NCI-H1048 (cell line): ENCODE measurements at regions not wholly inside any gene's neighbourhood (a gene's known extent, or its start where the extent isn't known, plus 50 kb on each side); places are given as distances from the start of the nearest gene placed in this dataset.

ENCODE experiments used
- DNase-seq: peaks from one replicate; lab custom pipeline; 2025; lab: John Stamatoyannopoulos, UW

DNA sequence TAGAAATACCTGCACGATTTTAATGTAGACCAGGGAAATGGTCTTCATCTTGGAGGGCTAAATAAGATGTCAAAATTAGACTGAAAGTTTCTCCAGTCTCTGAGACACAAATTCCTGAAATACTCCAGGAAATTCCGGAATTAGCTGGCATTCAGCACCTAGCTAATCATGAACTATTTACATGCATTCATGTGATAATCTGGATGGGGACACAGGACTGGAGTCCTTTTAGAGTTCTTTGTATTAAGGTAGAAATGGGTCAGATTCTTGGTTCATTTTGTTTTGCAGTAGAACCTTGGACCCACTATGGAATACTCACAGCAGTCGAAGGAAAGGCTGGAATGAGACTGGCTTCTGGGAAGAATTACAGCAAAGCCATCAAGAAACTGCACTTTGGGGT is 65.3 kb upstream of the MDFIC start:
- DNase-seq: no peak

DNA sequence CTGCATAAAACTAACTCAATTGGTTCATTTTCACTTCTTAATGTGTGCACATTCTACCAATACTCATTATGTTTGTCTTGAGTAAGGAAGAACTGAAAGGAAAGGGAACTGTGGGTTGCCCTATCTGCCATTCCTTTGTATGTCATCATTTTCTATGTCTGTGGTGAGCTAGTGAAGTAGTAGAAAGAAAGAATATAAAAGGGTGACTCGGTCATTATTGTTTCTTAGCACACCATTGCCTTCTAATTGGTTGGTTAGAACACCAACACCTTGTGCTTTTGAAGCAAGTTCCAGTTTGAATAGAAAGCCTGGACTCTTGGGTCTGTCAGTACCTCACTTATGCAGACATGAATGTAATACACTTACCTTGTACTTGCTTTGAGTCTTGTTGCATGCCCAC is 64.3 kb upstream of the MDFIC start:
- DNase-seq: no peak

DNA sequence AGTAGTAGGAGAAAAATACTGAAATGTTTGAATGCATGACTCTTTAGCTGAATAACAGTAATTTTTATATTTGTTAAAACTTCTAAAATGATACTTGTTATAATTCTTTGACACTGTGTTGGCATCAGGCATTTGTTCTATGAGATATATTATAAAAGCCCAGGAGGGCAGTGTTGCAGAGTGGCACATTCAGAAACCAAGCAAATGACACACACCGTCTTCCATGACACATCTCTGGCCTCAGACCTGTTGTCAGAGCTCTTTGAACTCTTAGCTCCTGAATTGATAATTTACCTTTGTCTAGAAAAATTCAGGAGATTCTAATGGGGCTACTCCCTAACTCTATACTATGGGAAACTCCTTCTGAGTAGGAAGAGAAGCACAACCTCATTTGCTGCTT is 62.4 kb upstream of the MDFIC start:
- no peak for DNase-seq

DNA sequence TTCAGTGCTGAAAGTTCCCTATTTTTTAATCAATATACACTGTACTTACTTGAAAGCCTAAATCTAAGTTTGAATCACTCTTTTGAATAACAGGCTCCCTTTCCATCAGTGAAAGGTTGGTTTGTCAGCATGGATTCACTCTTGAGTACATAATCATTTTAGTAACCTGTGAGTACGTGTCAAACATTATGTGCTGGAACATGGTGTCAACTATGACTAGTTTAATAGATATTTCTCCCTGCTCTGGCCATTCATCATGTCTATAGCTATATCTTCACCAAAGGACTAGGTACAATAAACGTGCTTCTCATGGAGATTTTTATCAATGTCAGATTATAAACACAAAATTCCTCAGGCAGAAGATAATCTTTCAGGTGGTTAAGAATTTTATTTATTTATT is 61.7 kb upstream of the MDFIC start:
- DNase-seq: no peak

DNA sequence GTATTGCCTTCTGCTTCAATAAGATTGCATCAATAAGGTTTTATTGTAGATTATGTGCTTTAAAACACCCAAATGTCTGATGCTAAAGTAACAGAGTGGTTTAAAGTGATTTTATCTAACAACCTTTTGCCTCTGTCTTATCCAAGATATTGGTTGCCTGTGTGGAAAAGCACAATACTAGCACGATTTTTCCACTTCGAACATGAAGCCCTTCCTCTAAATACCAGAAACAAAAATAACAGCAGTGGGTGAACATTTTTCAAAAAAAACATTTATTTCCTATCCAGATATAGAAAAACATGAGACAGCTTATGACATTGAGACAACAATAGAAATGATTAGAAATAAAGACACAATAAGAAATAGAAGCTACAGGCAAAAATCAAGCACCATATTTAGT is 59.5 kb upstream of the MDFIC start:
- DNase-seq: no peak

DNA sequence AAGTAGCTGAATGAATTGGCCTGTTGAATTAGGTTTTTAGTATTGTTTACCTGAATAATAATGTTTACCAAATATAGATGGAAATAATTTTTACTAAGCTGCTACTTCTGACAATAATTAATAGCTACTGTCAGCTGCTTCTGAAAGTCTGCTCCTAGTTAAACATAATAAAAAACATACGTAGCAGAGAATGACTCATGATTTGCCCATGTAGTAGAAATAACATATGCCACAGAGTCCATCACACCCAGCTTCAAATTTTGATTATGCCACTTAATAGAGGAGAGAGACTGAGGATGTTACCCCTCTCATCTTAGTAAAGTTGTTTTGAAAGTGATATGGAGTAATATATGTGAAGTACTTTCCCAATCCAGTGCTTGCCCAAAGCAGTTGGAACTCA is 57.6 kb upstream of the MDFIC start:
- DNase-seq: no peak

DNA sequence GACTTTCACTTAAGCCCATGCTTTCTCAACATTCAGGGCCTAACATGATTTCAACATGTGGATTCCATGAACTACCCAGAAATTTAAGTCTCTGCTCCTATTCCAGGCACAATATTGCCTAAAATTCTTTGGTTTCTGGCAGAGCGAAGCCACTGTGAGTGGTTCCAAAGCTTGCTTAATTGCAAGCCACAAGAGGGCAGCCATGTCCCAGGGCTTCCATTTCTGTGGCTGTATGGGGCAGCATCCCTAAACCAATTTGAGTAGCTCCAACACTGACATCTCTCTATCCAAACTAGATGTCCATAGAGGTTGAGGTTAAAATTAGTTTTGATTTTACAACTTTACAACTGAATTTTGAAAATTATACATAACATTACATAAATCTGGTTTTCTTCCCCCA is 56.3 kb upstream of the MDFIC start:
- DNase-seq: no peak
